Middle frontal gyrus (tissue), 1 donor: ENCODE measurements at regions not wholly inside any gene's neighbourhood (a gene's known extent, or its start where the extent isn't known, plus 50 kb on each side); places are given as distances from the start of the nearest gene placed in this dataset.

Source experiments
- DNase-seq: peaks from one replicate; pipeline ENCODE4 v3.0.0-alpha.2; 2015; ENCODE audit warnings: low spot score; ENCODE audit errors: extremely low spot score

GRCh38 chr2:121860033-121860757, 104.7 kb downstream of the TSN start:
- no peak for DNase-seq

GRCh38 chr2:121860758-121861227, 105.3 kb downstream of the TSN start:
- DNase-seq, result no peak

- DNase-seq, result no peak
Observed at GRCh38 chr2:121862286-121862685, 106.8 kb downstream of the TSN start.

- no peak for DNase-seq
Observed at GRCh38 chr2:121865914-121866313, 110.5 kb downstream of the TSN start.

GRCh38 chr2:121866789-121867188, 111.3 kb downstream of the TSN start:
- DNase-seq, result no peak

GRCh38 chr2:121868652-121869051, 113.2 kb downstream of the TSN start:
- no peak for DNase-seq

- DNase-seq, result no peak
Observed at GRCh38 chr2:121869363-121869762, 113.9 kb downstream of the TSN start.

- no peak for DNase-seq
Observed at GRCh38 chr2:121869873-121870272, 114.4 kb downstream of the TSN start.

GRCh38 chr2:121872651-121873050, 117.2 kb downstream of the TSN start:
- no peak for DNase-seq

- DNase-seq, result no peak
Observed at GRCh38 chr2:121873864-121874263, 118.4 kb downstream of the TSN start.

GRCh38 chr2:121875585-121876185, 120.2 kb downstream of the TSN start:
- DNase-seq, result no peak

GRCh38 chr2:121877366-121877765, 121.9 kb downstream of the TSN start:
- DNase-seq, result no peak

- DNase-seq, result no peak
Observed at GRCh38 chr2:121880283-121880682, 124.8 kb downstream of the TSN start.

GRCh38 chr2:121881038-121881437, 125.6 kb downstream of the TSN start:
- no peak for DNase-seq

GRCh38 chr2:121881950-121882349, 126.5 kb downstream of the TSN start:
- DNase-seq, result no peak

GRCh38 chr2:121884078-121884477, 128.6 kb downstream of the TSN start:
- DNase-seq, result no peak

- DNase-seq, result no peak
Observed at GRCh38 chr2:121884511-121884921, 129.1 kb downstream of the TSN start.

- no peak for DNase-seq
Observed at GRCh38 chr2:121886059-121886458, 130.6 kb downstream of the TSN start.

- DNase-seq, result no peak
Observed at GRCh38 chr2:121887513-121888188, 132.2 kb downstream of the TSN start.

GRCh38 chr2:121888189-121888557, 132.7 kb downstream of the TSN start:
- DNase-seq, result no peak

GRCh38 chr2:121890041-121890440, 134.6 kb downstream of the TSN start:
- DNase-seq, result no peak

- DNase-seq, result no peak
Observed at GRCh38 chr2:121895723-121896571, 140.5 kb downstream of the TSN start.
